K562 (cell line): ENCODE measurements at regions not wholly inside any gene's neighbourhood (a gene's known extent, or its start where the extent isn't known, plus 50 kb on each side); places are given as distances from the start of the nearest gene placed in this dataset.

Experiments used
- EHMT2 ChIP-seq: fragments of 450-650 bp; IDR thresholded peaks from 2 replicates; pipeline ENCODE4 v1.6.1; 2018; ENCODE audit warnings: antibody characterized with exemption
- EWSR1 ChIP-seq: fragments of 450-650 bp; IDR thresholded peaks from 2 replicates; pipeline ENCODE4 v1.6.1; 2018; ENCODE audit warnings: borderline replicate concordance, mild to moderate bottlenecking, low read depth, moderate library complexity; ENCODE audit not compliant: partially characterized antibody
- FOXA3 ChIP-seq, 2 experiments: fragments of 450-650 bp in 1 of 2; sonication (generic) in 1 of 2; formaldehyde crosslinking; IDR thresholded peaks in 1 of 2; conservative IDR thresholded peaks in 1 of 2; 2 replicates each; pipeline versions ENCODE4 v1.4.0 to v1.8.0; 2020 to 2022; ENCODE audit warnings: mild to moderate bottlenecking in 2 of 2, missing genetic modification reagents in 1 of 2
- GATA2 ChIP-seq: sonication (generic); formaldehyde crosslinking; IDR thresholded peaks from 2 replicates; pipeline ENCODE4 v1.4.0; 2020; ENCODE audit warnings: mild to moderate bottlenecking, missing genetic modification reagents
- MYNN ChIP-seq, 2 experiments: sonication (generic); formaldehyde crosslinking in 1 of 2; IDR thresholded peaks; 2 replicates each; pipeline versions ENCODE4 v1.5.0 to v1.6.1; 2016 to 2020; ENCODE audit warnings: antibody characterized with exemption in 1 of 2, missing genetic modification reagents in 1 of 2
- NFE2 ChIP-seq: IDR thresholded peaks from 2 replicates; pipeline ENCODE4 v1.6.1; 2014; ENCODE audit warnings: antibody characterized with exemption, low read depth
- NFYB ChIP-seq: IDR thresholded peaks from 2 replicates; pipeline ENCODE4 v1.6.1; 2011; ENCODE audit warnings: mild to moderate bottlenecking, moderate library complexity; ENCODE audit not compliant: insufficient read length; ENCODE audit errors: extremely low read depth
- NKRF ChIP-seq: fragments of 450-650 bp; IDR thresholded peaks from 2 replicates; pipeline ENCODE4 v1.6.1; 2016; ENCODE audit warnings: borderline replicate concordance
- NR2C2 ChIP-seq, 2 experiments: fragments of 200-800 bp in 1 of 2; sonication (Bioruptor generic) in 1 of 2; sonication (generic) in 1 of 2; formaldehyde crosslinking in 1 of 2; IDR thresholded peaks; 2 replicates each; pipeline versions ENCODE4 v1.6.1 to v1.8.0; 2016 to 2022; ENCODE audit warnings: mild to moderate bottlenecking in 1 of 2, missing compliant biosample characterization in 1 of 2, missing genetic modification characterization in 1 of 2, missing genetic modification reagents in 1 of 2
- RAD51 ChIP-seq: fragments of 450-650 bp; IDR thresholded peaks from 2 replicates; pipeline ENCODE4 v1.7.1; 2016; ENCODE audit warnings: low read depth, mild to moderate bottlenecking, borderline replicate concordance
- RBM25 ChIP-seq: fragments of 200-400 bp; formaldehyde crosslinking; IDR thresholded peaks from 2 replicates; pipeline ENCODE4 v1.6.1; 2018; ENCODE audit warnings: low read length, low read depth, moderate library complexity; ENCODE audit not compliant: severe bottlenecking
- SIN3A ChIP-seq, 2 experiments: fragments of 150-350 bp in 1 of 2; IDR thresholded peaks; 2 replicates each; pipeline ENCODE4 v1.6.1; 2011 to 2016; ENCODE audit warnings: borderline replicate concordance in 2 of 2, low read depth in 2 of 2, low read length in 2 of 2, mild to moderate bottlenecking in 2 of 2, moderate library complexity in 2 of 2; ENCODE audit not compliant: control insufficient read depth in 1 of 2
- SMAD2 ChIP-seq: fragments of 150-350 bp; IDR thresholded peaks from 2 replicates; pipeline ENCODE4 v1.6.1; 2014; ENCODE audit warnings: low read depth, mild to moderate bottlenecking, low read length
- SMAD3 ChIP-seq: fragments of 450-650 bp; formaldehyde crosslinking; conservative IDR thresholded peaks from 2 replicates; pipeline ENCODE4 v1.4.0; 2020; ENCODE audit warnings: mild to moderate bottlenecking
- SPI1 ChIP-seq: IDR thresholded peaks from 2 replicates; pipeline ENCODE4 v1.6.1; 2011; ENCODE audit warnings: low read depth, low read length, control low read depth, borderline replicate concordance
- STAT5B ChIP-seq: fragments of 250-450 bp; sonication (Bioruptor Pico); IDR thresholded peaks from 2 replicates; pipeline ENCODE4 v1.8.0; 2021; ENCODE audit warnings: mild to moderate bottlenecking, inconsistent platforms
- TAL1 ChIP-seq: fragments of 450-650 bp; IDR thresholded peaks from 2 replicates; pipeline ENCODE4 v1.6.1; 2016; ENCODE audit warnings: mild to moderate bottlenecking
- ZNF408 ChIP-seq: fragments of 250-450 bp; sonication (Bioruptor Pico); IDR thresholded peaks from 2 replicates; pipeline ENCODE4 v1.4.0; 2020; ENCODE audit warnings: low read depth, mild to moderate bottlenecking, moderate library complexity
- ZNF511 ChIP-seq: sonication (generic); formaldehyde crosslinking; IDR thresholded peaks from 2 replicates; pipeline ENCODE4 v1.8.0; 2022; ENCODE audit warnings: mild to moderate bottlenecking, missing genetic modification reagents
- ZNF592 ChIP-seq: fragments of 450-650 bp; IDR thresholded peaks from 2 replicates; pipeline ENCODE4 v1.6.1; 2017; ENCODE audit warnings: antibody characterized with exemption, mild to moderate bottlenecking
- ZNF780A ChIP-seq: fragments of 250-450 bp; sonication (Bioruptor Pico); IDR thresholded peaks from 2 replicates; pipeline ENCODE4 v1.5.0; 2021; ENCODE audit warnings: mild to moderate bottlenecking

GRCh38 chr18:73261243-73261642 is 393.5 kb upstream of the NETO1 start (continued):
- TF ChIP-seq NKRF (0 out of 2 replicates have a peak, but pooled peaks have one; percentile 31), NR2C2 (CRISPR knock-in tag; IDR thresholded peaks at IDR 0.05) (no peak), NR2C2 (tag; IDR thresholded peaks at IDR 0.05) (peak; percentile 69), RAD51 (peak; percentile 51; the same call in 1 of the 2 replicates), ZNF408 (no peak), SMAD2 (no peak), FOXA3 (CRISPR knock-in tag; conservative IDR thresholded peaks at IDR 0.05 in 1 of 2, IDR thresholded peaks at IDR 0.05 in 1 of 2) (0 out of 4 replicates have a peak, but pooled peaks of 1 of the 2 experiments have one; percentile 18), RBM25 (peak; percentile 29), TAL1 (no peak), ZNF592 (peak; percentile 40; the same call in 1 of the 2 replicates), GATA2 (CRISPR knock-in tag) (no peak), ZNF511 (CRISPR knock-in tag) (no peak), EWSR1 (no peak), SPI1 (no peak), SIN3A (IDR thresholded peaks at IDR 0.05; ENCODE audit: borderline replicate concordance in 2 of 2, control insufficient read depth in 1 of 2, low read depth in 2 of 2, low read length in 2 of 2) (0 out of 4 replicates have a peak, but pooled peaks of 1 of the 2 experiments have one; percentile 28), NFE2 (no peak), STAT5B (CRISPR knock-in tag) (no peak), ZNF780A (CRISPR knock-in tag) (no peak), SMAD3 (CRISPR knock-in tag) (no peak), EHMT2 (no peak), MYNN (IDR thresholded peaks at IDR 0.05) (no peak), MYNN (CRISPR knock-in tag; IDR thresholded peaks at IDR 0.05) (no peak), NFYB (peak; percentile 36)
